PC-9 (cell line): ENCODE measurements at regions not wholly inside any gene's neighbourhood (a gene's known extent, or its start where the extent isn't known, plus 50 kb on each side); places are given as distances from the start of the nearest gene placed in this dataset.

Source experiments
- EZH2 ChIP-seq: fragments of 200-600 bp; sonication (generic); IDR thresholded peaks from 2 replicates; pipeline ENCODE4 v1.8.0; 2017; ENCODE audit warnings: antibody characterized with exemption, low read depth
- TF ChIP-seq, protein P1 (sequence below): fragments of 200-600 bp; sonication (generic); conservative IDR thresholded peaks from 2 replicates; pipeline ENCODE4 v1.6.1; 2017; ENCODE audit warnings: mixed run types, antibody characterized with exemption, mild to moderate bottlenecking, moderate library complexity

DNA sequence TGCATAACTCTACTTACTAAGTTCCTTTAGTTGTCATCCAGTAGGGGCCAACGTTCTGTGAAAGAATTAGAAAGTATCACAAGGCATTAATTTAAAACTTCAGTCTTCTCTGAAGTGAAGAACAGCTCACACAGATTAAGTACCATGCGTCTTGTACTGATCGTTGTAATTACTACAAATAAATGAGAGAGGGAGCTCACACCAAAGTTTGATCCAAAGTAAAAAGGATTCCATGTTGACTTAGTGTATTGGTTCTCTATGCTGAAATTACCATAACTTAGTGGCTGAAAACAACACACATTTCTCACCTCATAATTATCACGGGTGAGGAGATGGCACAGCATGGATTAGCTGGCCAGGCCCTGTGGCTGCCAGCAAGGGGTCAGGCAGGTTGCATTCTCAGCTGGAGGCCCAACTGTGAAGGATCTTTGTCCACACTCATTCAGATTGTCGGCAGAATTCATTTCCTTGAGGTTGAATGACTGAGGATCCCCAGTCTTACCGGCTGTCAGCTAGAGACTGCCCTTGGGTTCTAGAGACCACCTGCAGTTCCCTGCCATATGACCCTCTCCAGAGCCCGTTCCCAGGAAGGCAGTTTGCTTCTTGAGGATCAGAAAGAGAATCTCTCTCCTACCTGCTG lies 169.1 kb downstream of the YTHDC2 start:
- no peak for TF ChIP-seq EZH2
- TF ChIP-seq, protein P1, sequence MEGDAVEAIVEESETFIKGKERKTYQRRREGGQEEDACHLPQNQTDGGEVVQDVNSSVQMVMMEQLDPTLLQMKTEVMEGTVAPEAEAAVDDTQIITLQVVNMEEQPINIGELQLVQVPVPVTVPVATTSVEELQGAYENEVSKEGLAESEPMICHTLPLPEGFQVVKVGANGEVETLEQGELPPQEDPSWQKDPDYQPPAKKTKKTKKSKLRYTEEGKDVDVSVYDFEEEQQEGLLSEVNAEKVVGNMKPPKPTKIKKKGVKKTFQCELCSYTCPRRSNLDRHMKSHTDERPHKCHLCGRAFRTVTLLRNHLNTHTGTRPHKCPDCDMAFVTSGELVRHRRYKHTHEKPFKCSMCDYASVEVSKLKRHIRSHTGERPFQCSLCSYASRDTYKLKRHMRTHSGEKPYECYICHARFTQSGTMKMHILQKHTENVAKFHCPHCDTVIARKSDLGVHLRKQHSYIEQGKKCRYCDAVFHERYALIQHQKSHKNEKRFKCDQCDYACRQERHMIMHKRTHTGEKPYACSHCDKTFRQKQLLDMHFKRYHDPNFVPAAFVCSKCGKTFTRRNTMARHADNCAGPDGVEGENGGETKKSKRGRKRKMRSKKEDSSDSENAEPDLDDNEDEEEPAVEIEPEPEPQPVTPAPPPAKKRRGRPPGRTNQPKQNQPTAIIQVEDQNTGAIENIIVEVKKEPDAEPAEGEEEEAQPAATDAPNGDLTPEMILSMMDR: peak; percentile 30; the same call in 1 of the 2 replicates
